ENCODE measurements at regions not wholly inside any gene's neighbourhood (a gene's known extent, or its start where the extent isn't known, plus 50 kb on each side); places are given as distances from the start of the nearest gene placed in this dataset.
"Not testable (repeated sequence)": the region's sequence is repeated elsewhere in the genome, so short reads cannot be mapped to it uniquely, and the experiment has no call there.

DNA sequence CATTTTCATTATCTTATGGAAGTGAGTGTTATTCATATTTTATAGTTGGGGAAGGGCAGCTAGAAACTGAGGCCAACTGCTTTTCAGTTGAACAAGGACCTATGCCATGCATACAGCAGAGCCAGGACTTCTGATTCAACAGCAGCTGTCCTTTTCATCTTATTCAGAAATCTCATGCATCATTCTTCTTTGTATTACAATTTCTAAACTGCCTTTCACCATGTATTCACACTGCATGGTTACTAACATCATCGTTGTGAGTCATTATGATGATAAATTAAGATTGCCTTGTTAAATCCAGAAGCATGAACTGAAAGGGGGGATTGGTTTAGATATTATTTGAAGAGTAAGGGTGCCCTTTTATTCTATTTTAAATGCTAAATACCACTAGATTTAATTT is 1470.1 kb upstream of the GOT2 start:
- H3K9me3 ChIP-seq, result peaks cover 0 to 8% (median 0%) of the 10 kb centered on the region in 4 donors
- no peak for DNase-seq
- H3K27ac ChIP-seq, result no peak overlapping the region
- no peak overlapping the region for H3K4me3 ChIP-seq
- TF ChIP-seq POLR2AphosphoS5 (IDR thresholded peaks at IDR 0.05) (no peak), EP300 (IDR thresholded peaks at IDR 0.05) (no peak), POLR2A (IDR thresholded peaks at IDR 0.05) (no peak)
- TF ChIP-seq, protein P1, sequence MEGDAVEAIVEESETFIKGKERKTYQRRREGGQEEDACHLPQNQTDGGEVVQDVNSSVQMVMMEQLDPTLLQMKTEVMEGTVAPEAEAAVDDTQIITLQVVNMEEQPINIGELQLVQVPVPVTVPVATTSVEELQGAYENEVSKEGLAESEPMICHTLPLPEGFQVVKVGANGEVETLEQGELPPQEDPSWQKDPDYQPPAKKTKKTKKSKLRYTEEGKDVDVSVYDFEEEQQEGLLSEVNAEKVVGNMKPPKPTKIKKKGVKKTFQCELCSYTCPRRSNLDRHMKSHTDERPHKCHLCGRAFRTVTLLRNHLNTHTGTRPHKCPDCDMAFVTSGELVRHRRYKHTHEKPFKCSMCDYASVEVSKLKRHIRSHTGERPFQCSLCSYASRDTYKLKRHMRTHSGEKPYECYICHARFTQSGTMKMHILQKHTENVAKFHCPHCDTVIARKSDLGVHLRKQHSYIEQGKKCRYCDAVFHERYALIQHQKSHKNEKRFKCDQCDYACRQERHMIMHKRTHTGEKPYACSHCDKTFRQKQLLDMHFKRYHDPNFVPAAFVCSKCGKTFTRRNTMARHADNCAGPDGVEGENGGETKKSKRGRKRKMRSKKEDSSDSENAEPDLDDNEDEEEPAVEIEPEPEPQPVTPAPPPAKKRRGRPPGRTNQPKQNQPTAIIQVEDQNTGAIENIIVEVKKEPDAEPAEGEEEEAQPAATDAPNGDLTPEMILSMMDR (IDR thresholded peaks at IDR 0.05), result no peak
- no peaks in the 10 kb centered on the region for H3K27me3 ChIP-seq
- no peaks in the 10 kb centered on the region for H3K36me3 ChIP-seq
- WGBS, 2 donors, result 79 to 85% methylated on average over 1 of the region's 1 CpG
- no peaks in the 10 kb centered on the region for H3K4me1 ChIP-seq
- intact Hi-C loops (cut with DNase I), result no loop called here

DNA sequence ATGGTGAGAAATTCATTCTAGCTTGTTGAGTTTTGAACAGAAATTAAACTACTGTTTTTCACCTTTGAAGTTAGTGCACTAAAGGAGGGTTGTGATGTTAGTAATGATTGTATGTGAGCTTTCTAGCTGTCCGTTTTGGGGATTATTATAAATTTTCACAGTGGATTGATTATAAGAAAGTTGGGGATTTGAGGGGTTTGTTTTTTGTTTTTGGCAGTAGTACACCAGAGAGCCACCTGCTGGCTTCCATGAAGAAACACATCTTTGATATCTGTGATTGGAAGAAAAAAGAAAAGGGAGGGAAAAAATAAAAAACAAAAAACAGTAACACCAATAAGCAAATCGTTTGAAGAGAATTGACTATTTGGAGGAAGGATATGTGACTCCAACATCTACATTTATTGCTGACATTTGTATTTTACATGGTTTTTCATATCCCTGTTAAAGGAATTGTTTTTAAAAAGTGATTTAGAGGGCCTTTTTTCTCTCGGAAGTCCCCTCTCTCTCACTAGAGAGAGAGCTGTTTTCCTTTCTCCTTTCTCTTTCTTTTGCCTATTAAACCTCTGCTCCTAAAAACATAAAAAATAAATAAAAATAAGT is 1469.5 kb upstream of the GOT2 start:
- 44 to 45% methylated on average over 3 of the region's 3 CpGs for WGBS, 2 donors
- DNase-seq, result no peak
- Histone ChIP-seq H3K36me3 (no peaks in the 10 kb centered on the region), H3K27ac (no peak overlapping the region), H3K4me3 (no peak overlapping the region), H3K4me1 (no peaks in the 10 kb centered on the region), H3K9me3 (peaks cover 0 to 8% (median 0%) of the 10 kb centered on the region in 4 donors), H3K27me3 (no peaks in the 10 kb centered on the region)
- TF ChIP-seq, protein P1 (IDR thresholded peaks at IDR 0.05), result peak in 2 of 4 experiments; percentile 45 to 47
- TF ChIP-seq EP300 (IDR thresholded peaks at IDR 0.05) (no peak), POLR2AphosphoS5 (IDR thresholded peaks at IDR 0.05) (no peak)
- intact Hi-C loops (cut with DNase I), result no loop called here

DNA sequence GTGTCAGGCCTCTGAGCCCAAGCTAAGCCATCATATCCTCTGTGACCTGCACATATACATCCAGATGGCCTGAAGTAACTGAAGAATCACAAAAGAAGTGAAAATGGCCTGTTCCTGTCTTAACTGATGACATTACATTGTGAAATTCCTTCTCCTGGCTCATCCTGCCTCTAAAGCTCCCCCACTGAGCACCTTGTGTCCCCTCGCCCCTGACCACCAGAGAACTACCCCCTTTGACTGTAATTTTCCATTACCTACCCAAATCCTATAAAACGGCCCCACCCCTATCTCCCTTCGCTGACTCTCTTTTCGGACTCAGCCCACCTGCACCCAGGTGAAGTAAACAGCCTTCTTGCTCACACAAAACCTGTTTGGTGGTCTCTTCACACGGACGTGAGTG is 1466.6 kb upstream of the GOT2 start:
- H3K9me3 ChIP-seq; H3K4me3 ChIP-seq; intact Hi-C loops (cut with DNase I); H3K4me1 ChIP-seq; H3K27ac ChIP-seq; H3K36me3 ChIP-seq; H3K27me3 ChIP-seq; DNase-seq: not testable (repeated sequence)
- 63 to 79% methylated on average over 6 of the region's 6 CpGs for WGBS, 2 donors

DNA sequence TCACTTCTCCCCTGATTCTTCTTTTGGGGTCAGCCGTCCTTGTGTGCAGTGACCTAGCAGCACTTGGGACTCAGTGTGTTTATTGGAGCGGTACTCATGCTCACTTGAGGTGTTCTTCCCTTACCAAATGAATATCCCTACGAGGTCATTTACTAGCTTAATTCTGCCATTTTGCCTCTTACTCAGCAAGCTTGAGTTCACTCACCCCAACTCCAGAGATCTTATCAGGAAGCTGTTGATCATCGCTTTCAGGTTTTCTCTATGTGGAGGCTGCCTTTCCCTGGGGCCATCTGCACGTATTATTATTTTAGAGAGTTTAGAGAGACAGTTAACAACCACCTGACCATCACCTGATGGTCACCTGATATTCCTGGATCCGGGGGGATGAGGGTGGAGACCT is 1466.0 kb upstream of the GOT2 start:
- Histone ChIP-seq H3K4me1 (no peaks in the 10 kb centered on the region), H3K27me3 (no peaks in the 10 kb centered on the region), H3K27ac (no peak overlapping the region), H3K4me3 (no peak overlapping the region), H3K36me3 (no peaks in the 10 kb centered on the region), H3K9me3 (peaks cover 0 to 8% (median 0%) of the 10 kb centered on the region in 4 donors)
- intact Hi-C loops (cut with DNase I), result no loop called here
- 83 to 85% methylated on average over 6 of the region's 6 CpGs for WGBS, 2 donors
- no peak for TF ChIP-seq POLR2A (IDR thresholded peaks at IDR 0.05)
- TF ChIP-seq POLR2AphosphoS5 (IDR thresholded peaks at IDR 0.05), result no peak
- TF ChIP-seq, protein P1 (IDR thresholded peaks at IDR 0.05), result no peak
- no peak for TF ChIP-seq EP300 (IDR thresholded peaks at IDR 0.05)
- DNase-seq, result no peak

DNA sequence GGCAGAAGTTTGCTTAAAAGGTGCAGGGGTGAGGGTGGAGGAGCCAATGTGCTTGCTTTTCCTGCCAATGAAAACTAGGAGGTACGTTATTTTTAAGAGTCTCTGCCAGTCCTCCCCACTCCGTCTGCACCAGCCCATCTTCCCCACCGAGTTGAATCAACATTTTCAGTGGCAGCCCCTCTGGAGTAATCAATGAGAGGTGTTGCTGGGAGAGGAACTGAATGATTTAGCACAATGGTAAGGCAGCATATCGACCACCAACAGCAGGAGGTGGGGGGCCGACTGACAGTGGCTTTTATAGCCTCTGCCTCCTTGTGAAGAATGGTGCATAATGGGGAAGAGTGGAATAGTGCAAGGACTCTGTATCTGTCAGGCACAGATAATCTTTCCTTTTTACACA is 1465.0 kb upstream of the GOT2 start:
- no peaks in the 10 kb centered on the region for H3K36me3 ChIP-seq
- peaks cover 0 to 8% (median 0%) of the 10 kb centered on the region in 4 donors for H3K9me3 ChIP-seq
- no peaks in the 10 kb centered on the region for H3K4me1 ChIP-seq
- TF ChIP-seq POLR2A (IDR thresholded peaks at IDR 0.05), result no peak
- TF ChIP-seq EP300 (IDR thresholded peaks at IDR 0.05), result no peak
- TF ChIP-seq, protein P1 (IDR thresholded peaks at IDR 0.05), result no peak
- TF ChIP-seq POLR2AphosphoS5 (IDR thresholded peaks at IDR 0.05), result no peak
- WGBS, 2 donors, result 32 to 46% methylated on average over 5 of the region's 5 CpGs
- intact Hi-C loops (cut with DNase I), result no loop called here
- no peak overlapping the region for H3K4me3 ChIP-seq
- no peak overlapping the region for H3K27ac ChIP-seq
- DNase-seq, result no peak
- no peaks in the 10 kb centered on the region for H3K27me3 ChIP-seq
